Mesendoderm (in vitro differentiated cells): ENCODE measurements at regions not wholly inside any gene's neighbourhood (a gene's known extent, or its start where the extent isn't known, plus 50 kb on each side); places are given as distances from the start of the nearest gene placed in this dataset. TPM values are rescaled to one million over a fixed set of nuclear protein-coding genes. Genes with fewer than 3 reads are reported as not detected.

ENCODE experiments used
- DNase-seq: peaks from one replicate; pipeline ENCODE4 v3.0.0; 2013
- H2AK5ac ChIP-seq: 2 replicates; pipeline ENCODE4 v1.6.1; 2013; ENCODE audit warnings: low read length, inconsistent platforms
- H2BK120ac ChIP-seq: 2 replicates; pipeline ENCODE4 v1.6.1; 2013; ENCODE audit warnings: low read depth, mild to moderate bottlenecking, low read length, moderate library complexity, mixed read lengths
- H2BK15ac ChIP-seq: replicated peaks from 2 replicates; pipeline ENCODE4 v1.6.1; 2013; ENCODE audit warnings: low read depth, mild to moderate bottlenecking, moderate library complexity
- H2BK5ac ChIP-seq: 2 replicates; pipeline ENCODE4 v1.6.1; 2013; ENCODE audit warnings: low read length, inconsistent platforms
- H3K18ac ChIP-seq: 2 replicates; pipeline ENCODE4 v1.6.1; 2013; ENCODE audit warnings: mild to moderate bottlenecking, low read length, mixed read lengths
- H3K23ac ChIP-seq: one replicate; pipeline ENCODE4 v1.6.1; 2013; ENCODE audit warnings: low read length
- H3K27ac ChIP-seq: 2 replicates; pipeline ENCODE4 v1.5.1; 2013; ENCODE audit warnings: low read depth, mild to moderate bottlenecking, inconsistent platforms, low read length, moderate library complexity
- H3K27me3 ChIP-seq: 2 replicates; pipeline ENCODE4 v1.6.1; 2013; ENCODE audit warnings: low read length, control low read depth, mild to moderate bottlenecking, inconsistent platforms; ENCODE audit not compliant: insufficient read depth, poor library complexity
- H3K36me3 ChIP-seq: 2 replicates; pipeline ENCODE4 v1.6.1; 2013; ENCODE audit warnings: low read length, inconsistent platforms; ENCODE audit not compliant: control insufficient read depth, insufficient read depth
- H3K4ac ChIP-seq: one replicate; pipeline ENCODE4 v1.6.1; 2013; ENCODE audit warnings: low read depth, mild to moderate bottlenecking, low read length, moderate library complexity
- H3K4me1 ChIP-seq: 2 replicates; pipeline ENCODE4 v1.6.1; 2013; ENCODE audit warnings: low read depth, low read length, inconsistent platforms; ENCODE audit not compliant: control insufficient read depth
- H3K4me2 ChIP-seq: 2 replicates; pipeline ENCODE4 v1.6.1; 2013; ENCODE audit warnings: low read length
- H3K4me3 ChIP-seq: 2 replicates; pipeline ENCODE4 v1.5.1; 2013; ENCODE audit warnings: mild to moderate bottlenecking, low read length
- H3K56ac ChIP-seq: one replicate; pipeline ENCODE4 v1.6.1; 2013; ENCODE audit warnings: low read length
- H3K79me1 ChIP-seq: 2 replicates; pipeline ENCODE4 v1.6.1; 2013; ENCODE audit warnings: low read length, inconsistent platforms
- H3K79me2 ChIP-seq: 2 replicates; pipeline ENCODE4 v1.6.1; 2013; ENCODE audit warnings: mild to moderate bottlenecking, low read length; ENCODE audit not compliant: control insufficient read depth, insufficient read depth
- H3K9ac ChIP-seq: 2 replicates; pipeline ENCODE4 v1.6.1; 2013; ENCODE audit warnings: low read length, inconsistent platforms
- H4K5ac ChIP-seq: one replicate; pipeline ENCODE4 v1.6.1; 2013; ENCODE audit warnings: low read length
- H4K8ac ChIP-seq: one replicate; pipeline ENCODE4 v1.6.1; 2013; ENCODE audit warnings: low read depth, mild to moderate bottlenecking, control low read depth, low read length, moderate library complexity
- WGBS: extraction: QIAGEN DNeasy Blood & Tissue Kit; methylation state at CpG from one replicate; pipeline ENCODE4 v1.1.7; 2013; ENCODE audit warnings: low lambda C conversion rate, missing lambda C conversion rate; ENCODE audit not compliant: insufficient coverage; ENCODE audit errors: extremely low coverage; 5-methylcytosine and 5-hydroxymethylcytosine counted together
- small RNA-seq: library from polyadenylated mRNA; stranded (forward); fragments of <200 nt; extraction: miRNeasy Mini kit (QIAGEN cat#:217004); gene quantifications from one replicate; pipeline ENCODE3, GENCODE V24; 2013; ENCODE audit not compliant: insufficient read depth

- H3K27me3 ChIP-seq: no peaks in the 10 kb centered on the region
- H3K4me1 ChIP-seq: peaks cover 9% of the 10 kb centered on the region
- H3K4me2 ChIP-seq: no peak overlapping the region
- no peaks in the 10 kb centered on the region for H3K36me3 ChIP-seq
- H2BK120ac ChIP-seq: no peak overlapping the region
- H3K27ac ChIP-seq: no peak overlapping the region
- H3K18ac ChIP-seq: no peak overlapping the region
- no peak for DNase-seq
- WGBS: no CpG with 5 or more reads among the region's 5 CpGs
- H3K9ac ChIP-seq: no peak overlapping the region
- no peak overlapping the region for H3K4me3 ChIP-seq
- no peak overlapping the region for H3K4ac ChIP-seq
- H3K79me1 ChIP-seq: no peaks in the 10 kb centered on the region
- no peak overlapping the region for H4K8ac ChIP-seq
- no peaks in the 10 kb centered on the region for H3K79me2 ChIP-seq
- no peak overlapping the region for H2AK5ac ChIP-seq
- no peak overlapping the region for H4K5ac ChIP-seq
- no peak overlapping the region for H3K23ac ChIP-seq
- H2BK5ac ChIP-seq: no peak overlapping the region
- H2BK15ac ChIP-seq: no peak overlapping the region
- H3K56ac ChIP-seq: no peak overlapping the region
These were observed 53.1 kb upstream of the TMEM72 start for GRCh38 chr10:44858017-44858371.

DNA sequence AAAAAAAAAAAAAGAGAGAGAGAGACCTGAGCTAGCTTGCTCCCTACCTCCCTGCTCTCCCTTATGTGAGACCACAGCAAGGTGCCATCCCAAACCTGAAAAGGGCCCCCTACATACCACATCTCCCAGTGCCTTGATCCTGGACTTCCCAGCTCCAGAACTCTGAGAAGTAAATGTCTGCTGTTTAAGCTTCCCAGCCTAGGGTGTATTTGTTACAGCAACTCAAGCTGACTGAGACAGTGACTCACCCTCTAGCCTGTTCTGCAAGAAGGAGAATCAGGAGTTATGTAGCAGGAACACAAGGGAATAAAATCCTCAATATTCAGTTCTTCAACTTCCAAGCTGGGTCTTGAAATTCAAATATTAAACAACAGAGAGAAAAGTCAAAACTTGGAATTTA is 52.1 kb upstream of the TMEM72 start:
- H3K9ac ChIP-seq: no peak overlapping the region
- H3K27me3 ChIP-seq: no peaks in the 10 kb centered on the region
- no peak overlapping the region for H3K18ac ChIP-seq
- H4K8ac ChIP-seq: no peak overlapping the region
- H3K4ac ChIP-seq: no peak overlapping the region
- H3K4me2 ChIP-seq: no peak overlapping the region
- H4K5ac ChIP-seq: no peak overlapping the region
- no peak overlapping the region for H3K4me3 ChIP-seq
- no peak overlapping the region for H3K27ac ChIP-seq
- no peaks in the 10 kb centered on the region for H3K79me2 ChIP-seq
- no peak overlapping the region for H2BK5ac ChIP-seq
- H3K23ac ChIP-seq: no peak overlapping the region
- no peaks in the 10 kb centered on the region for H3K79me1 ChIP-seq
- H2BK120ac ChIP-seq: no peak overlapping the region
- H2AK5ac ChIP-seq: no peak overlapping the region
- H3K36me3 ChIP-seq: no peaks in the 10 kb centered on the region
- peaks cover 9% of the 10 kb centered on the region for H3K4me1 ChIP-seq
- no peak overlapping the region for H2BK15ac ChIP-seq
- no peak for DNase-seq
- H3K56ac ChIP-seq: no peak overlapping the region

DNA sequence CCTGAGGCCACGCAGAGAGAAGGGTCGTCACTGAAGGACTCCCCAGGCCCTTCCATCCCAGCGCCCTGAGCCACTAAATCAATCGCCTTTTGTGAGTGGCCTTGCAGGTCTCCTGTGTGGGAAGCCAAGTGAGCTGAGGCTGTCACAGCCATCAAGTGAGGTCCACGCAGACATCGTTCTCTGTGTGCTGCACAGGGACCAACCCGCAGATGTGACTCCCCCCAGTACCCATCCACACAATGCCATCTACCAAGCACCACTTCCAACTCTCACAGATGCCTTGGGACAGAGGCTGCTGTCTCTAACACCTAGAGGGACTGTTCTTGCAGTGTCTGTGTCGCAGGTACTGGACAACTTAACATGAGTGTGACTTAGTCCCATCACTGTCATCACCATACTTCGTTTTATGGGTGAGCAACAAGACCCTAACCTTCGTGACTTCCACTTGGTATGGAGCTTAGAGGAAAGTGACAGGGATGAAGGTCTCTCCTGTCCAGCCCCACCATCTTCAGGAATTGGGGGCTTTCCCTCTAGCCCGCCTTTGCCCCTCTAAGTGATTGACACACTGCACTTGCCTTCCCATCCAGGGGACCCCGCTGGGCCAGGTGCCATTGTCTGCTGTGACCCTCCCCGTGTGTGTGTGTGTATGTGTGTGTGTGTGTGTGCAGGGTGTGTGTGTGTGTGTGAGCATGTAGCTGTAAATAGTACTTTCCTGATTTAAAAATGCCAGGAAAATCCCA is 51.4 kb upstream of the TMEM72 start:
- Histone ChIP-seq H2BK120ac (no peak overlapping the region), H3K4ac (no peak overlapping the region)

GRCh38 chr10:44860811-44861736 is 50.1 kb upstream of the TMEM72 start:
- Histone ChIP-seq H3K18ac (no peak overlapping the region), H2AK5ac (no peak overlapping the region), H3K79me1 (no peaks in the 10 kb centered on the region), H2BK15ac (no peak overlapping the region), H2BK5ac (no peak overlapping the region), H3K56ac (peak overlapping the region; percentile 34), H3K27ac (no peak overlapping the region), H3K4me3 (no peak overlapping the region), H3K23ac (no peak overlapping the region), H3K9ac (no peak overlapping the region), H4K8ac (no peak overlapping the region), H4K5ac (no peak overlapping the region), H3K36me3 (no peaks in the 10 kb centered on the region), H3K4ac (no peak overlapping the region), H2BK120ac (no peak overlapping the region), H3K4me1 (peaks cover 12% of the 10 kb centered on the region), H3K4me2 (no peak overlapping the region), H3K27me3 (no peaks in the 10 kb centered on the region), H3K79me2 (no peaks in the 10 kb centered on the region)
- no CpG with 5 or more reads among the region's 10 CpGs for WGBS
- DNase-seq: peak; percentile 87

More for the DNA sequence above, 51.4 kb upstream of the TMEM72 start:
- Histone ChIP-seq H2BK15ac (no peak overlapping the region), H3K36me3 (no peaks in the 10 kb centered on the region), H3K79me2 (no peaks in the 10 kb centered on the region), H3K4me1 (peaks cover 12% of the 10 kb centered on the region), H3K56ac (no peak overlapping the region), H3K23ac (no peak overlapping the region), H2AK5ac (no peak overlapping the region), H3K27me3 (no peaks in the 10 kb centered on the region), H3K4me3 (no peak overlapping the region), H4K5ac (no peak overlapping the region), H3K27ac (no peak overlapping the region), H3K18ac (no peak overlapping the region), H3K79me1 (no peaks in the 10 kb centered on the region), H3K4me2 (no peak overlapping the region), H3K9ac (no peak overlapping the region), H2BK5ac (no peak overlapping the region), H4K8ac (no peak overlapping the region)
- WGBS: no CpG with 5 or more reads among the region's 13 CpGs
- DNase-seq: no peak

Small RNAs in the stretch of these regions (small RNA-seq; reads per million reads assigned to genes)
- gene AL356157.2: not detected
